ENCODE measurements at regions not wholly inside any gene's neighbourhood (a gene's known extent, or its start where the extent isn't known, plus 50 kb on each side); places are given as distances from the start of the nearest gene placed in this dataset.
A peak's percentile ranks its signal among the peaks of the same experiment; 100 is the strongest.
"Not testable (repeated sequence)": the region's sequence is repeated elsewhere in the genome, so short reads cannot be mapped to it uniquely, and the experiment has no call there.

- no peak overlapping the region for H3K4me3 ChIP-seq (ENCODE audit: low read depth, low read length)
- in situ Hi-C loops (cut with HindIII; ENCODE audit: low sequenced_read_pairs), result no loop called here
- no peak for DNase-seq (ENCODE audit: low read depth, low spot score)
- no peak for TF ChIP-seq CTCF (IDR thresholded peaks at IDR 0.05; ENCODE audit: low read depth, low read length)
Measured at GRCh38 chr15:87478687-87479072, 777.9 kb downstream of the NTRK3 start.

- peak; percentile 17 for TF ChIP-seq CTCF (IDR thresholded peaks at IDR 0.05; ENCODE audit: low read depth, low read length)
- in situ Hi-C loops (cut with HindIII; ENCODE audit: low sequenced_read_pairs), result no loop called here
- DNase-seq (ENCODE audit: low read depth, low spot score), result peak; percentile 89
- peak overlapping the region; percentile 14 for H3K4me3 ChIP-seq (ENCODE audit: low read depth, low read length)
Measured at GRCh38 chr15:87477737-87478686, 778.5 kb downstream of the NTRK3 start.

DNA sequence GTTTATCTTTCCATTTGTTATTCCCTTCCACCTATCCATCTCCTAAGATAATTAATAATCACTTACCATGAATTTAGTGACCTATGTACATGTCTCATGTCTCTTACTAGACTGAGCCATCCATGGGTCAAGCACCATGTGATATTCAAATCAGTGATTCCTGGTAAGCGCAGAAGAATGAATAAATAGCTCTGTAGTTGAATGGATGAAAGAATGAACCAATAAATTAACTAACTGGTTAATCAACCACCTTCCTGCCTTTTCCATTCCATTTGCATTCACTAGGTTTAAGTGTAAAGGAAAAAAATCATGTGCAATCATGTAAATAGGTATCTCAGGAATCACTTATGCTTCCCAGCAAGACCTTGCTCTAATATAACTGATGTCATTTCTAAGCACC lies 779.5 kb downstream of the NTRK3 start:
- TF ChIP-seq CTCF (IDR thresholded peaks at IDR 0.05; ENCODE audit: low read depth, low read length), result no peak
- no peak for DNase-seq (ENCODE audit: low read depth, low spot score)
- no peak overlapping the region for H3K4me3 ChIP-seq (ENCODE audit: low read depth, low read length)
- in situ Hi-C loops (cut with HindIII; ENCODE audit: low sequenced_read_pairs), result no loop called here

DNA sequence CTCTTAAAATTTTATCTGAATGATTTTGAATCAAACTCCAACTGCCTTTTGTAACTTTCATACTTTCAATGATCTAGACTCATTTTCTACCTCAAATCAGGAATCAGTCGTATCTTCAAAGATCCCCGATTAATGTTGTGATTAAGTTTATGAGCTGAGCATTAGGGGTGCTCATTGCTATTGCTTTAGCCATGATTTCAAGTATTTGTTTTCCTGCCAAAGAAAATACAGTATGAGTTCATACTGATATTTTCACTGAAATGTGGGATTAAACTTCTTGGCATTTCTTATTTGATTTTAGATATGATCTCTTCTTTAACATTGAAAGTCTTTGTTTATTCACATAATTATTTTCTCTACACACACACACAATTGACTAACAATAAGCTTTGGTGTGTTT lies 785.6 kb downstream of the NTRK3 start:
- no peak for DNase-seq (ENCODE audit: low read depth, low spot score)
- no peak for TF ChIP-seq CTCF (IDR thresholded peaks at IDR 0.05; ENCODE audit: low read depth, low read length)
- in situ Hi-C loops (cut with HindIII; ENCODE audit: low sequenced_read_pairs), result no loop called here
- H3K4me3 ChIP-seq (ENCODE audit: low read depth, low read length), result no peak overlapping the region

- H3K4me3 ChIP-seq (ENCODE audit: low read depth, low read length); in situ Hi-C loops (cut with HindIII; ENCODE audit: low sequenced_read_pairs); DNase-seq (ENCODE audit: low read depth, low spot score): not testable (repeated sequence)
Measured at GRCh38 chr15:87463956-87464355, 792.6 kb downstream of the NTRK3 start.

DNA sequence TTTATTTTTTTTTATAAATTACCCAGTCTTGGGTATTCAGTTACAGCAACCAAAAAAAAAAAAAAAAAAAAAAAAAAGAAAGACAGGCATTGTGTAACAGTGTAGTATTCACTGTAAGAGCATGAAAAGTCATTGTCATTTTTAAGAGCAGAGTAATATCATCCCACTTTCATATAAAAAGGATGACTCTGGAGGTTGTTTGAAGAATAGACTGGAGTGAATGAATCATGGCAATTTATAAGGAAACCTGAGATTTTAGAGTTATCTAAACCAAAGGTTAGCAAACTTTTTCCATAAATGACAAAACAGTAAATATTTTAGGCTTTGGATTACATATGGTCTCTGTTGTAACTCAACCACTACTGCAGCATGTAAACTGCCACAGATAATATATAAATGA lies 794.9 kb downstream of the NTRK3 start:
- in situ Hi-C loops (cut with HindIII; ENCODE audit: low sequenced_read_pairs), result no loop called here
- DNase-seq (ENCODE audit: low read depth, low spot score), result no peak
- TF ChIP-seq CTCF (IDR thresholded peaks at IDR 0.05; ENCODE audit: low read depth, low read length), result no peak
- no peak overlapping the region for H3K4me3 ChIP-seq (ENCODE audit: low read depth, low read length)

DNA sequence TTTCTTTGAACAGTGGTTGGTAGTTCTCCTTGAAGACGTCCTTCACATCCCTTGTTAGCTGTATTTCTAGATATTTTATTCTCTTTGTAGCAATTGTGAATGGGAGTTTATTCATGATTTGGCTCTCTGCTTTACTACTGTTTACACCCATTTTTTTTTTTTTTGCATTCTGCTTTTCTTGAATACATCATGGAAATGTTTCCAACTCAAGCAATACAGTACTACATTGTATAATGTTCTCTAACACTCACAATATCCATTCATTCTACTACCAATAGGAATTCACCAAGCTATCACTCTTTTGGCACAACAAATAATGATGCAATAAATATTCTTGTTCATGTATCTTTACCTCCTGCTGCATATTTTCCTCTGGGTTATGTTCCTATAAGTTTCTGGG lies 801.7 kb downstream of the NTRK3 start:
- no peak for TF ChIP-seq CTCF (IDR thresholded peaks at IDR 0.05; ENCODE audit: low read depth, low read length)
- no peak overlapping the region for H3K4me3 ChIP-seq (ENCODE audit: low read depth, low read length)
- no peak for DNase-seq (ENCODE audit: low read depth, low spot score)
- in situ Hi-C loops (cut with HindIII; ENCODE audit: low sequenced_read_pairs), result no loop called here

Measured in astrocyte of the spinal cord (primary cell).